Tibial nerve (tissue), 4 donors: ENCODE measurements at regions not wholly inside any gene's neighbourhood (a gene's known extent, or its start where the extent isn't known, plus 50 kb on each side); places are given as distances from the start of the nearest gene placed in this dataset.

Experiments
- EP300 ChIP-seq, 2 donors: sonication (generic); formaldehyde crosslinking; IDR thresholded peaks; one replicate each; pipeline ENCODE4 v1.6.1; 2017; ENCODE audit warnings: antibody characterized with exemption in 2 of 2, mild to moderate bottlenecking in 1 of 2
- POLR2A ChIP-seq, 2 donors: fragments of 450-650 bp; IDR thresholded peaks; one replicate each; pipeline ENCODE4 v1.6.1; 2017; ENCODE audit warnings: antibody characterized with exemption in 2 of 2, mild to moderate bottlenecking in 2 of 2, moderate library complexity in 2 of 2
- TF ChIP-seq, protein P1 (sequence below), 5 experiments: fragments of 200-600 bp in 3 of 5; fragments of 450-650 bp in 2 of 5; sonication (generic) in 3 of 5; IDR thresholded peaks; one replicate each; pipeline ENCODE4 v1.5.1; 2016 to 2019; ENCODE audit warnings: antibody characterized with exemption in 5 of 5, mild to moderate bottlenecking in 3 of 5, moderate library complexity in 2 of 5

DNA sequence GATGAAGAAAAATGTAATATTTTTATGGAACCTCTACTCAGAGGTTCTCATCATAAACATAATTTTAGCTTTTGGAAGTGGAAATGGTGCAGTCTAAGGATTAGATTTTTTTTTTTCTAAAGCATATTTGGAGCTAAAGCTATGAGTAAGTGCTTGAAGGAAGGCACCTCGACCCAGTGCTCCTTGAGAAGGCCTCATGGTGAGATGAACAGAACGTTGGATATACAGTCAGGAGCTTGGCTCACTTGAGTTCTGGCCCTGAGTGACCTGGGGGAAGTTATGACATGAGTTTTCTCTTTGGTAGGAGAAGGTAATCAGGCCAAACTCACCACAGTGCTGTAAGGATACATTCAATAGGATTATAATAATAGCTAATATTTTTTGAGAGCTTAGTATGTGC, 163.3 kb downstream of the JCAD start:
- no peak for TF ChIP-seq POLR2A (IDR thresholded peaks at IDR 0.05)
- TF ChIP-seq, protein P1, sequence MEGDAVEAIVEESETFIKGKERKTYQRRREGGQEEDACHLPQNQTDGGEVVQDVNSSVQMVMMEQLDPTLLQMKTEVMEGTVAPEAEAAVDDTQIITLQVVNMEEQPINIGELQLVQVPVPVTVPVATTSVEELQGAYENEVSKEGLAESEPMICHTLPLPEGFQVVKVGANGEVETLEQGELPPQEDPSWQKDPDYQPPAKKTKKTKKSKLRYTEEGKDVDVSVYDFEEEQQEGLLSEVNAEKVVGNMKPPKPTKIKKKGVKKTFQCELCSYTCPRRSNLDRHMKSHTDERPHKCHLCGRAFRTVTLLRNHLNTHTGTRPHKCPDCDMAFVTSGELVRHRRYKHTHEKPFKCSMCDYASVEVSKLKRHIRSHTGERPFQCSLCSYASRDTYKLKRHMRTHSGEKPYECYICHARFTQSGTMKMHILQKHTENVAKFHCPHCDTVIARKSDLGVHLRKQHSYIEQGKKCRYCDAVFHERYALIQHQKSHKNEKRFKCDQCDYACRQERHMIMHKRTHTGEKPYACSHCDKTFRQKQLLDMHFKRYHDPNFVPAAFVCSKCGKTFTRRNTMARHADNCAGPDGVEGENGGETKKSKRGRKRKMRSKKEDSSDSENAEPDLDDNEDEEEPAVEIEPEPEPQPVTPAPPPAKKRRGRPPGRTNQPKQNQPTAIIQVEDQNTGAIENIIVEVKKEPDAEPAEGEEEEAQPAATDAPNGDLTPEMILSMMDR (IDR thresholded peaks at IDR 0.05) = no peak
- no peak for TF ChIP-seq EP300 (IDR thresholded peaks at IDR 0.05)
